22Rv1 (cell line): ENCODE measurements at regions not wholly inside any gene's neighbourhood (a gene's known extent, or its start where the extent isn't known, plus 50 kb on each side); places are given as distances from the start of the nearest gene placed in this dataset.

Source experiments
- H3K27ac ChIP-seq: fragments of 450-650 bp; 2 replicates; pipeline ENCODE4 v1.5.1; 2017
- CTCF ChIP-seq: fragments of 450-650 bp; IDR thresholded peaks from 2 replicates; pipeline ENCODE4 v1.5.1; 2017; ENCODE audit warnings: mild to moderate bottlenecking
- ZFX ChIP-seq: fragments of 450-650 bp; IDR thresholded peaks from 2 replicates; pipeline ENCODE4 v1.6.1; 2017; ENCODE audit warnings: antibody characterized with exemption, borderline replicate concordance

- TF ChIP-seq ZFX (no peak), CTCF (no peak)
- H3K27ac ChIP-seq = no peak overlapping the region
These were observed 445.6 kb upstream of the PDE3A start for GRCh38 chr12:19922717-19923116.

GRCh38 chr12:19924360-19924759 lies 444.0 kb upstream of the PDE3A start:
- TF ChIP-seq ZFX (no peak), CTCF (no peak)
- H3K27ac ChIP-seq = no peak overlapping the region

- H3K27ac ChIP-seq = no peak overlapping the region
- TF ChIP-seq CTCF = no peak
These were observed 442.5 kb upstream of the PDE3A start for GRCh38 chr12:19925841-19926240.

DNA sequence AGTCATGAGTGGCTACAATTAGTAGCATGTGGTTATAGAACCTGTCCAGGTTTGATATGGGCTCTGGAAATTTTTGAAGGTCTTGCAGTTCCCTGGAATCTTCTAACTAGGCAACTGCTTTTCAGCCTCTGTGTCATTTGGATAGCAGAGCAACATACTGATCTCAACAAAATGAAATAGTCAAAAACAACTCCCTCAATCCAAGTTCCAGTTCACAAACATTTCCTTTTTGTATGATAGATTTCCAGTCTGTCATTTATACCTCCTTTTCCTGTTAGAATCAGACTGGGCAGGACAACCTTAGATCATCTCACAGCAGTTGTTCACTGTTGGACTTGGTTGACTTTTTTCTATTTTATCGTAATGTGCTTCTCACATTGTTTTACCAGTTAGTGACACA lies 442.1 kb upstream of the PDE3A start:
- H3K27ac ChIP-seq = no peak overlapping the region
- TF ChIP-seq CTCF (no peak), ZFX (no peak)

GRCh38 chr12:19927661-19928060 lies 440.7 kb upstream of the PDE3A start:
- TF ChIP-seq ZFX (no peak), CTCF (no peak)
- no peak overlapping the region for H3K27ac ChIP-seq

DNA sequence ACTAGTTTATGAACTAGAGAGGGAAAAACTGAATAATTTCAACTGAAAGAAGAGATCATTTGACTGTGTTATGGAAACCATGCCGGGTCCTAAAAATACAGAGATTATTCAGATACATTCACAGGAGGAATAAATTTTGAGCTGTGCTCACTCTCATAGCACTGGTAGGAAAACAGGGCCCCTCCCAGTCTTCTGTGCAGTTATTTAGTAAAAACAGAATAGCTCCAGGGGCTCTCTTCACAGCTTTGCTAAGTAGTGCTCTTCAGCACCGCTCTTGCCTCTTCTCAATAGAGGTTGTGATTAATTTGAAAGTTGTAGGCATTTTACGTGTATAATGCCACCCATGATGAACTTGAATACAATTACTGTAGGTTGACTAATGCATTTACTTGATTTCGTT lies 435.9 kb upstream of the PDE3A start:
- no peak overlapping the region for H3K27ac ChIP-seq
- TF ChIP-seq ZFX = no peak
- no peak for TF ChIP-seq CTCF

DNA sequence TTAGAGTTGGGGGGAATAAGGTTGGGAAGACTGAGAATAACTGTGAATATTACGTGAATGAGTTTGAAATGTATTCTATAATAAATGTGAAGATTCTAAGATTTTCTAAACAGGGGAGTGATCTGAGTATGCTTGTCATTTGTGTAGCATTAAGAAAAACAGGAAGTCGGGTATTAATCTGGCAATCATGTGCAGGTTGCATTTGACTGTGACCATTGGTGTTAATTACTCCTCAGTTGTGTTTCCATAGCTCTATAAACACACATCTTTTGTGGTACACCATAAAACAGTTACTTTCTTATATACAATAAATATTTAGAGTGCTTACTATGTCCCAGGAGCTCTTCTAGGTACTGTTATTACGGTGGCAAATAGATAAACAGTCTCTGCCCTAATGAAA lies 434.4 kb upstream of the PDE3A start:
- H3K27ac ChIP-seq = no peak overlapping the region
- TF ChIP-seq CTCF = no peak
- TF ChIP-seq ZFX = no peak
